Heart left ventricle (tissue), 16 donors: ENCODE measurements at regions not wholly inside any gene's neighbourhood (a gene's known extent, or its start where the extent isn't known, plus 50 kb on each side); places are given as distances from the start of the nearest gene placed in this dataset.

Source experiments
- ATAC-seq, 4 donors: fragments of 200-7000 bp; cut with Tn5 transposase; one replicate each; pipeline ENCODE4 v1.9.1; 2020 to 2022; ENCODE audit warnings: moderate library complexity in 4 of 4, mild to moderate bottlenecking in 3 of 4, moderate number of reproducible peaks in 1 of 4
- DNase-seq, 5 donors: peaks; one replicate each; pipeline ENCODE4 v3.0.0-alpha.2; 2020
- H3K27ac ChIP-seq, 12 donors: fragments of 200-600 bp; sonication (generic) in 4 of 12; one replicate each; pipeline versions ENCODE4 v1.5.0 to v1.8.0; 2016 to 2022; ENCODE audit warnings: mild to moderate bottlenecking in 2 of 12
- H3K27me3 ChIP-seq, 9 donors: fragments of 200-600 bp; sonication (generic) in 2 of 9; one replicate each; pipeline versions ENCODE4 v1.5.1 to v1.8.0; 2016 to 2022; ENCODE audit warnings: mild to moderate bottlenecking in 3 of 9
- H3K36me3 ChIP-seq, 9 donors: fragments of 200-600 bp; sonication (generic) in 2 of 9; one replicate each; pipeline versions ENCODE4 v1.5.0 to v1.8.0; 2018 to 2022; ENCODE audit warnings: mild to moderate bottlenecking in 2 of 9
- H3K4me1 ChIP-seq, 12 donors: fragments of 200-600 bp; sonication (generic) in 4 of 12; one replicate each; pipeline versions ENCODE4 v1.5.0 to v1.8.0; 2016 to 2022; ENCODE audit warnings: mild to moderate bottlenecking in 3 of 12
- H3K4me3 ChIP-seq, 12 donors: fragments of 200-600 bp; sonication (generic) in 4 of 12; one replicate each; pipeline versions ENCODE4 v1.5.0 to v1.8.0; 2017 to 2022; ENCODE audit warnings: mild to moderate bottlenecking in 9 of 12, moderate library complexity in 4 of 12
- H3K9me3 ChIP-seq, 12 donors: fragments of 200-600 bp; sonication (generic) in 4 of 12; one replicate each; pipeline versions ENCODE4 v1.5.0 to v1.8.0; 2016 to 2022; ENCODE audit warnings: mild to moderate bottlenecking in 1 of 12
- POLR2A ChIP-seq, 2 donors: fragments of 450-650 bp; IDR thresholded peaks; one replicate each; pipeline ENCODE4 v1.6.1; 2017; ENCODE audit warnings: antibody characterized with exemption in 2 of 2, mild to moderate bottlenecking in 2 of 2, moderate library complexity in 2 of 2
- WGBS, 4 donors: extraction: QIAGEN DNeasy Blood & Tissue Kit in 2 of 4; methylation state at CpG; one replicate each; pipeline versions ENCODE4 v1.1.5 to v1.1.7; 2013 to 2018; 5-methylcytosine and 5-hydroxymethylcytosine counted together
- intact Hi-C, 10 donors: fragments of 100-400 bp; cut with DNase I; formaldehyde crosslinking; loops; one replicate each; pipeline versions ENCODE4 v1.11.1 to v1.14.2; 2022
- TF ChIP-seq, protein P1 (sequence below), 12 donors: fragments of 200-600 bp; sonication (generic) in 4 of 12; IDR thresholded peaks; one replicate each; pipeline versions ENCODE4 v1.5.0 to v1.8.0; 2018 to 2022; ENCODE audit warnings: antibody characterized with exemption in 12 of 12, mild to moderate bottlenecking in 5 of 12
- donor health status: ischemic (EF 13 %, LVEDD 7.1; RV severe dilation, severe dysfunction).
- donor health status: healthy with polysubstance abuse.
- donor health status: DM: no; HTN: yes; CAD: no.
- donor health status: DM: no; HTN: no; CAD: no.
- donor health status: ischemic (EF 25% LVEDD 6.9; RV normal size, moderate dysfunction).
- donor health status: ischemic (EF 25% LVEDD 5.7; RV mildly dilated, moderate dysfunction).
- donor health status: healthy.
- donor health status: DM: yes; HTN: yes; CAD: no.
- donor health status: ischemic (EF 35%, LVEDD 5.7; RV mildly dilated, moderate dysfunction).
- donor health status: nonischemic (EF 11% LVEDD 7.7; RV severe dilation, severe dysfunction).
- donor health status: DM: yes; HTN: yes; CAD: no.
- donor health status: PGD.
- donor health status: ischemic (EF 29% LVEDD 5.4; RV normal size, mild dysfunction).
- donor health status: nonischemic (EF 23%, LVEDD 6.1; RV moderate dilation, normal function).

DNA sequence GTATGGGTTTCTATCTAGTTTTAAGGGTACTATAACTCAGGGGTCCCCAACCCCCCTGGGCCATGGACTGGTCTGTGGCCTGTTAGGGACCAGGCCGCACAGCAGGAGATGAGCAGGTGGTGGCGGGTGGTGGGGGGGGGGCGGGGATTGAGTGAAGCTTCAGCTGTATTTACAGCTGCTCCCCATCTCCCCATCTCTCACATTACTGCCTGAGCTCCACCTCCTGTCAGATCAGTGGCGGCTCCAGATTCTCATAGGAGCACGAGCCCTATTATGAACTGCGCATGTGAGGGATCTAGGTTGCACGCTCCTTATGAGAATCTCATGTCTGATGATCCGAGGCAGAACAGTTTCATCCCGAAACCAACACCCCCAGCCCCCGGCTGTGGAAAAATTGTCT lies 95.1 kb upstream of the SLC45A1 start:
- peaks cover 0 to 36% (median under 1%) of the 10 kb centered on the region in 12 donors for H3K4me1 ChIP-seq
- no peaks in the 10 kb centered on the region for H3K36me3 ChIP-seq
- H3K27me3 ChIP-seq, result peaks cover 0 to under 1% (median 0%) of the 10 kb centered on the region in 9 donors
- 94 to 99% (median 97%) methylated on average over 10 of the region's 10 CpGs for WGBS, 4 donors
- H3K9me3 ChIP-seq, result no peaks in the 10 kb centered on the region
- no peak overlapping the region for H3K27ac ChIP-seq
- intact Hi-C loops, result no loop called here
- DNase-seq, result no peak
- no peak overlapping the region for H3K4me3 ChIP-seq
- TF ChIP-seq POLR2A (IDR thresholded peaks at IDR 0.05), result no peak
- TF ChIP-seq, protein P1, sequence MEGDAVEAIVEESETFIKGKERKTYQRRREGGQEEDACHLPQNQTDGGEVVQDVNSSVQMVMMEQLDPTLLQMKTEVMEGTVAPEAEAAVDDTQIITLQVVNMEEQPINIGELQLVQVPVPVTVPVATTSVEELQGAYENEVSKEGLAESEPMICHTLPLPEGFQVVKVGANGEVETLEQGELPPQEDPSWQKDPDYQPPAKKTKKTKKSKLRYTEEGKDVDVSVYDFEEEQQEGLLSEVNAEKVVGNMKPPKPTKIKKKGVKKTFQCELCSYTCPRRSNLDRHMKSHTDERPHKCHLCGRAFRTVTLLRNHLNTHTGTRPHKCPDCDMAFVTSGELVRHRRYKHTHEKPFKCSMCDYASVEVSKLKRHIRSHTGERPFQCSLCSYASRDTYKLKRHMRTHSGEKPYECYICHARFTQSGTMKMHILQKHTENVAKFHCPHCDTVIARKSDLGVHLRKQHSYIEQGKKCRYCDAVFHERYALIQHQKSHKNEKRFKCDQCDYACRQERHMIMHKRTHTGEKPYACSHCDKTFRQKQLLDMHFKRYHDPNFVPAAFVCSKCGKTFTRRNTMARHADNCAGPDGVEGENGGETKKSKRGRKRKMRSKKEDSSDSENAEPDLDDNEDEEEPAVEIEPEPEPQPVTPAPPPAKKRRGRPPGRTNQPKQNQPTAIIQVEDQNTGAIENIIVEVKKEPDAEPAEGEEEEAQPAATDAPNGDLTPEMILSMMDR (IDR thresholded peaks at IDR 0.05), result no peak
- no peak for ATAC-seq

DNA sequence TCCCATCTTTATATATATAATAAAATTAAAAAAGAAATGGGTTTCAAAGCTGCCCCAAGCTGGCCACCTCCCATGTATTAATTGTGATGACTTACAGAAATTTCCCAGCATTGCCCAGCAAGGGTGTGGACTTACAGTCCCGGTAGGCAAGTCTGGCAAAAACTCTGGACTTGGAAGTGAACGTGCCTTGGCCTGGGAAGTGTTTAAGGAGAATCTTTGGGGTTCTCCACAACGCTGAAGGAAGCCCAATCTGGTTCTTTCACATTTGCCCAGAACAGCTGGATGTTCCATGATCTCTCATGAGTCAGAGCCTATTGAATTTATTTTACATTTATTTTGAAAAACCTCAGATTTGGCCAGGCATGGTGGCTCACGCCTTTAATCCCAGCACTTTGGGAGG lies 98.4 kb upstream of the SLC45A1 start:
- ATAC-seq, result no peak
- intact Hi-C loops, result loop anchor here in 6 of 10 donors (5.0 to 10.0 kb wide), 5 partner anchors 87 to 192 kb away; partner anchors contain the start of gene ERRFI1 (in 1 of the 6)
- Histone ChIP-seq H3K9me3 (no peaks in the 10 kb centered on the region), H3K36me3 (no peaks in the 10 kb centered on the region), H3K4me3 (no peak overlapping the region), H3K27me3 (peaks cover 0 to 6% (median 0%) of the 10 kb centered on the region in 9 donors), H3K27ac (no peak overlapping the region), H3K4me1 (peaks cover 0 to 44% (median 15%) of the 10 kb centered on the region in 12 donors)
- 58 to 78% (median 69%) methylated on average over 4 of the region's 4 CpGs for WGBS, 4 donors
- no peak for DNase-seq
- no peak for TF ChIP-seq POLR2A (IDR thresholded peaks at IDR 0.05)
- TF ChIP-seq, protein P1 (IDR thresholded peaks at IDR 0.05), result no peak

DNA sequence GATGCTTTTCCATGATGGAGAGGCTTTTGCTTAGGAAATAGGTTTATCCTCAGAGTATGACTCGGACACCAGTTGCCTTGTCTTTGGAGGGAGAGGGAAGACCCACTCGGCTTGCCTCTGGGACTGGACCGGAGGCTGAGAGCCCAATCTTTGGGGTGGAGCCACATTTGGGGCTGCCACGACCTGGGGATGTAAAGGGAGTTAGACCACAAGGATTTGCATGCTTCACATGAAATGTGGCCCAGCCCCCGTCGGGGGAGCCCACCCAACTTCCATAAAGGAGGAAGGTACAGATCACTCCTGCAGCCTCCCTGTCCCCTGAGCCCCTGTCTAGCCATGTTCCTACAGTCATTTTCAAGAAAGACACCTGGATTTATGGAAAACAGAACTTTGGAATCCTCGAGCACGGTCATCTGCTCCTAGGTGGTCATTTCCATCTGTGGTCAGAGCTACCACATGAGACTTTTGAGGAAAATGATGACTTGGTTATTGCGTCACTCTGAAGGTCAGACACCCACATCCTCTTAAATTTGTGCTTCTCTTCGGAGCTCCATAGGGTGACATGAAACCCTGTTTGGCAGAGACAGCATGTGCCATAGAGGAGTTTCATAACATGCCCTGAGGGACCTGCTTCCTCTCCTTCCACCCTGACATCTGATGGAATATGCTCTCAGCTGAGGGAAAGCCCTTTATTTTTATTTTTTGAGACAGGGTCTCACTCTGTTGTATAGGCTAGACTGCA lies 99.4 kb upstream of the SLC45A1 start:
- DNase-seq (no peak), ATAC-seq (peak in 3 of 4 donors; percentile 14 to 67 (median 41))
- H3K9me3 ChIP-seq, result no peaks in the 10 kb centered on the region
- H3K27ac ChIP-seq, result peak overlapping the region in 1 of 12 donors; percentile 29
- no peak overlapping the region for H3K4me3 ChIP-seq
- TF ChIP-seq POLR2A (IDR thresholded peaks at IDR 0.05), result no peak
- TF ChIP-seq, protein P1 (IDR thresholded peaks at IDR 0.05), result no peak
- intact Hi-C loops, result loop anchor here in 6 of 10 donors (5.0 to 10.0 kb wide), 5 partner anchors 86 to 191 kb away; partner anchors contain the start of gene ERRFI1 (in 1 of the 6)
- peaks cover 0 to 6% (median 0%) of the 10 kb centered on the region in 9 donors for H3K27me3 ChIP-seq
- 88 to 96% (median 92%) methylated on average over 9 to 10 of the region's 10 CpGs for WGBS, 4 donors
- peaks cover 0 to 51% (median 15%) of the 10 kb centered on the region in 12 donors for H3K4me1 ChIP-seq
- no peaks in the 10 kb centered on the region for H3K36me3 ChIP-seq

DNA sequence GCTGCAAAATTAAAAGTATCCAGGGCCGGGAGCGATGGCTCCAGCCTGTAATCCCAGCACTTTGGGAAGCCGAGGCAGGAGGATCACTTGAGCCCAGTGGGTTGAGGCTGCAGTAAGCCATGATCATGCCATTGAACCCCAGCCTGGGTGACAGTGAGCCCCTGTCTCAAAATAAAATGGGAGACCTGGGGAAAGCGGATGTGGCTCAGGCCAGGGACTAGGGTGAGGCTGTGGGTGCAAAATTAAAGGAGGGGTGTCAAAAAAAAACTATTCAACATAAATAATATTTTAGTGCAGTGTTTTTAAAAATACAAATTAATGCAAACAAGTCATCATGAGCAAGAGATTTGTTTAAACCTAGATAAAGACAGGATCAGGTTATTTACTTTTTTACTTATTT lies 100.1 kb upstream of the SLC45A1 start:
- TF ChIP-seq, protein P1 (IDR thresholded peaks at IDR 0.05), result no peak
- no peak for TF ChIP-seq POLR2A (IDR thresholded peaks at IDR 0.05)
- Histone ChIP-seq H3K9me3 (no peaks in the 10 kb centered on the region), H3K4me1 (peaks cover 0 to 58% (median 15%) of the 10 kb centered on the region in 12 donors), H3K36me3 (no peaks in the 10 kb centered on the region), H3K27me3 (peaks cover 0 to 6% (median 0%) of the 10 kb centered on the region in 9 donors), H3K4me3 (peak overlapping the region; percentile 19 to 70 (median 56)), H3K27ac (peak overlapping the region in 10 of 12 donors; percentile 29 to 83 (median 62))
- DNase-seq, result no peak
- no peak for ATAC-seq
- 73 to 89% (median 76%) methylated on average over 2 to 4 of the region's 4 CpGs for WGBS, 4 donors
- intact Hi-C loops, result loop anchor here in 6 of 10 donors (5.0 to 10.0 kb wide), 5 partner anchors 86 to 191 kb away; partner anchors contain the start of gene ERRFI1 (in 1 of the 6)
